GM21526 (cell line): ENCODE measurements at regions not wholly inside any gene's neighbourhood (a gene's known extent, or its start where the extent isn't known, plus 50 kb on each side); places are given as distances from the start of the nearest gene placed in this dataset.

Experiments
- ATAC-seq: cut with Tn5 transposase; IDR thresholded peaks from one replicate; pipeline ENCODE4 v1.9.1; 2021; ENCODE audit warnings: moderate library complexity; ENCODE audit not compliant: unreplicated experiment, low FRiP score

DNA sequence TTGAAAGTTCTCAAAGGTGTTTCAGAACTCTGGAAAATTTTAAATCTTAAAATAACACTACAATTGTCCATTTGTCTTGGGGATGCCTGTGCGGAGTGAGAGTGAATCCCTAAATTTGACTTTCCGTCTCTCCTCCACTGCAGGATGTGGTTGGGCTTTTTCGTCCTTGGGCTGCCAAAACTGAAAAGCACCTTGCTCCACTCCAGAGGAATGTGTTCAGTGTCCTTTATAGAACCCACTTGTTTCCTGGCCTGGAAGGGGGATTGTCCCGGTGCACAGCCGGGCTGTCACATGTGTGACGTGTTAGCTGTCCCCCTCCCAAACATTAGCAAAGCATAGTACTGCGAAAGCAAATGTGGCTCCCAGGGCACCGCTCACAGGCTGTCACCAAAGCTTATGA lies 69.6 kb upstream of the ATP10A start:
- no peak for ATAC-seq

DNA sequence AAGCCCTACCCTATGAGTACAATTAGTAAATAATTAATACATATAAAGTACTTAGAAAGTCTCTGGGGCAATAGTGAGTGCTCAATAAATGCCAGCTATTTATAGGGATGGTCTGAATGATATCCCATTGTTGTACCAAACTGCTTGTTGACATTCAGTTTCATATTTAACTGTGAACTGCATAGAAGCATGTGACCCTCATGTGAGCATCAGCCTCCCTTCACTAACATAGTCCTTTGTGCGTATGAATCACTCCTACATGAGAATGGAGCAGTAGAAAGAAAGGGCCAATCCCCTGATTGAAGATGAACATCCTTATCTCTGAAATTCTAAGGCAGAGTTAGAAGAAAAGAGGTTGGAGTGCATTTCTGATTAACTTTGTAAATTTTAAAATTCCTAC lies 68.7 kb upstream of the ATP10A start:
- no peak for ATAC-seq

DNA sequence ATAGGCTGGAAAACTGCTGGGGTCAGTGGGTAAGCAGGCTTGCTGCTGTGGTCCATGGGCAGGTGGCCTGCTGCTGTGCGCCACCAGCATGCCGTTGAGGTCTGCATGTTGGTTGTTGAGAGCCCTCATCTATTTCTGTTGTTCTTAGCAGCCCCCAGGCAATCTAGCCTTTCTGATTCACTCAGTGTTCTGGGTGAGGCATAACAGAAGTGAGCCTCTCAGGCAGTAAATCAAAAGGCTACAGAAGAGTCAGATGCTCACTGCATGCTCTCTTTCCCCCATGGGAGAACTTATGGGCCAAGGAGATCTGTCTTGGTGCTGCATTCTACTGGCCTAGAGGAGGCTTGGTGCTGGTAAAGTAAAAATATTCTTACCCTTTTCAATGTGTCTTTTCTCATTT lies 67.8 kb upstream of the ATP10A start:
- no peak for ATAC-seq
